Hematopoietic multipotent progenitor cell treated with erythropoietin and hydrocortisone succinate and interleukin-3 and kit ligand, for 6 days (in vitro differentiated cells): ENCODE measurements at regions not wholly inside any gene's neighbourhood (a gene's known extent, or its start where the extent isn't known, plus 50 kb on each side); places are given as distances from the start of the nearest gene placed in this dataset.
"Not testable (repeated sequence)": the region's sequence is repeated elsewhere in the genome, so short reads cannot be mapped to it uniquely, and the experiment has no call there.

Experiments used
- DNase-seq: peaks from one replicate; pipeline ENCODE4 v3.0.0-alpha.2; 2015

GRCh38 chr4:127364911-127365310 lies 267.8 kb upstream of the INTU start:
- no peak for DNase-seq

- no peak for DNase-seq
Measured at GRCh38 chr4:127370604-127371003, 262.2 kb upstream of the INTU start.

- no peak for DNase-seq
Measured at GRCh38 chr4:127379499-127379898, 253.3 kb upstream of the INTU start.

- not testable (repeated sequence) for DNase-seq
Measured at GRCh38 chr4:127379948-127380347, 252.8 kb upstream of the INTU start.

GRCh38 chr4:127383666-127384065 lies 249.1 kb upstream of the INTU start:
- no peak for DNase-seq

GRCh38 chr4:127394516-127394915 lies 238.2 kb upstream of the INTU start:
- DNase-seq = no peak

- DNase-seq = no peak
Measured at GRCh38 chr4:127400276-127400675, 232.5 kb upstream of the INTU start.

GRCh38 chr4:127400731-127401346 lies 231.9 kb upstream of the INTU start:
- peak; percentile 78 for DNase-seq

- no peak for DNase-seq
Measured at GRCh38 chr4:127403471-127404084, 229.2 kb upstream of the INTU start.

GRCh38 chr4:127406187-127406586 lies 226.6 kb upstream of the INTU start:
- DNase-seq = no peak

GRCh38 chr4:127407572-127407971 lies 225.2 kb upstream of the INTU start:
- not testable (repeated sequence) for DNase-seq

- DNase-seq = no peak
Measured at GRCh38 chr4:127410201-127410600, 222.6 kb upstream of the INTU start.

- no peak for DNase-seq
Measured at GRCh38 chr4:127410644-127411043, 222.1 kb upstream of the INTU start.

GRCh38 chr4:127414951-127415606 lies 217.7 kb upstream of the INTU start:
- DNase-seq = no peak

- no peak for DNase-seq
Measured at GRCh38 chr4:127416115-127416514, 216.6 kb upstream of the INTU start.

GRCh38 chr4:127417885-127418535 lies 214.7 kb upstream of the INTU start:
- DNase-seq = no peak

GRCh38 chr4:127419431-127419830 lies 213.3 kb upstream of the INTU start:
- DNase-seq = no peak

GRCh38 chr4:127421437-127421836 lies 211.3 kb upstream of the INTU start:
- no peak for DNase-seq

- no peak for DNase-seq
Measured at GRCh38 chr4:127425202-127425845, 207.4 kb upstream of the INTU start.

GRCh38 chr4:127425851-127426250 lies 206.9 kb upstream of the INTU start:
- DNase-seq = no peak

- no peak for DNase-seq
Measured at GRCh38 chr4:127441571-127441970, 191.2 kb upstream of the INTU start.

- no peak for DNase-seq
Measured at GRCh38 chr4:127445471-127445870, 187.3 kb upstream of the INTU start.

GRCh38 chr4:127446427-127446885 lies 186.3 kb upstream of the INTU start:
- no peak for DNase-seq
